PFSK-1 (cell line): ENCODE measurements at regions not wholly inside any gene's neighbourhood (a gene's known extent, or its start where the extent isn't known, plus 50 kb on each side); places are given as distances from the start of the nearest gene placed in this dataset.

Experiments used
- FOXP2 ChIP-seq: optimal IDR thresholded peaks from 2 replicates; pipeline ENCODE3; 2011; ENCODE audit warnings: borderline replicate concordance, control low read depth, inconsistent platforms; ENCODE audit not compliant: insufficient read depth; ENCODE audit errors: extremely low read length, extremely low read depth
- POLR2AphosphoS5 ChIP-seq: IDR thresholded peaks from 2 replicates; pipeline ENCODE4 v1.6.1; 2012; ENCODE audit warnings: low read depth, mild to moderate bottlenecking, control low read depth, low read length, moderate library complexity
- TAF1 ChIP-seq: IDR thresholded peaks from 2 replicates; pipeline ENCODE4 v1.6.1; 2012; ENCODE audit warnings: low read length, control low read depth, borderline replicate concordance; ENCODE audit not compliant: insufficient read depth

GRCh38 chr11:80843266-80843974 lies 1402.6 kb upstream of the TENM4 start:
- TF ChIP-seq TAF1 = no peak
- no peak for TF ChIP-seq POLR2AphosphoS5
- TF ChIP-seq FOXP2 = no peak
